H9 (cell line): ENCODE measurements at regions not wholly inside any gene's neighbourhood (a gene's known extent, or its start where the extent isn't known, plus 50 kb on each side); places are given as distances from the start of the nearest gene placed in this dataset.

ENCODE experiments used
- DNase-seq: peaks from one replicate; pipeline ENCODE4 v3.0.0-alpha.2; 2017
- H2AFZ ChIP-seq: one replicate; pipeline ENCODE4 v1.6.1; 2013; ENCODE audit warnings: mild to moderate bottlenecking, low read length, control low read depth, moderate library complexity
- H2AK5ac ChIP-seq: 2 replicates; pipeline ENCODE4 v1.6.1; 2013; ENCODE audit warnings: low read length, control low read depth, mixed read lengths; ENCODE audit not compliant: insufficient read length
- H2BK120ac ChIP-seq: one replicate; pipeline ENCODE4 v1.6.1; 2013; ENCODE audit warnings: low read depth, mild to moderate bottlenecking, low read length, control low read depth, inconsistent platforms; ENCODE audit not compliant: poor library complexity, severe bottlenecking
- H2BK12ac ChIP-seq: 2 replicates; pipeline ENCODE4 v1.6.1; 2013; ENCODE audit warnings: low read length, control low read depth, mixed read lengths, low read depth; ENCODE audit not compliant: insufficient read length
- H2BK15ac ChIP-seq: 2 replicates; pipeline ENCODE4 v1.6.1; 2013; ENCODE audit warnings: low read depth, low read length, control low read depth
- H2BK20ac ChIP-seq: one replicate; pipeline ENCODE4 v1.6.1; 2013; ENCODE audit warnings: low read depth, mild to moderate bottlenecking, low read length, control low read depth, inconsistent platforms; ENCODE audit not compliant: poor library complexity, severe bottlenecking
- H2BK5ac ChIP-seq: 2 replicates; pipeline ENCODE4 v1.6.1; 2013; ENCODE audit warnings: low read length, control low read depth, mixed read lengths; ENCODE audit not compliant: insufficient read length
- H3K14ac ChIP-seq: 2 replicates; pipeline ENCODE4 v1.6.1; 2013; ENCODE audit warnings: low read length, control low read depth; ENCODE audit not compliant: insufficient read depth
- H3K18ac ChIP-seq: 2 replicates; pipeline ENCODE4 v1.6.1; 2013; ENCODE audit warnings: low read depth, mild to moderate bottlenecking, mixed read lengths, low read length, control low read depth; ENCODE audit not compliant: insufficient read length
- H3K23ac ChIP-seq: 2 replicates; pipeline ENCODE4 v1.6.1; 2013; ENCODE audit warnings: low read length, control low read depth, mixed read lengths, low read depth; ENCODE audit not compliant: insufficient read length
- H3K23me2 ChIP-seq: 2 replicates; pipeline ENCODE4 v1.6.1; 2013; ENCODE audit warnings: low read depth, mild to moderate bottlenecking, mixed read lengths, low read length, control low read depth; ENCODE audit not compliant: insufficient read length, poor library complexity, severe bottlenecking
- H3K27ac ChIP-seq: 2 replicates; pipeline ENCODE4 v1.5.1; 2013; ENCODE audit warnings: low read length, control low read depth, mixed read lengths, low read depth; ENCODE audit not compliant: insufficient read length
- H3K27me3 ChIP-seq: 2 replicates; pipeline ENCODE4 v1.6.1; 2013; ENCODE audit warnings: low read length, control low read depth, inconsistent platforms; ENCODE audit not compliant: insufficient read depth
- H3K4ac ChIP-seq: 2 replicates; pipeline ENCODE4 v1.6.1; 2013; ENCODE audit warnings: low read depth, mild to moderate bottlenecking, control low read depth, inconsistent platforms, low read length, moderate library complexity
- H3K4me1 ChIP-seq: 2 replicates; pipeline ENCODE4 v1.6.1; 2013; ENCODE audit warnings: low read length, control low read depth, inconsistent platforms; ENCODE audit not compliant: insufficient read depth
- H3K4me2 ChIP-seq: 2 replicates; pipeline ENCODE4 v1.6.1; 2013; ENCODE audit warnings: low read length, control low read depth, mixed read lengths; ENCODE audit not compliant: insufficient read length, insufficient read depth
- H3K56ac ChIP-seq: 2 replicates; pipeline ENCODE4 v1.6.1; 2013; ENCODE audit warnings: low read depth, mild to moderate bottlenecking, mixed read lengths, low read length, control low read depth; ENCODE audit not compliant: insufficient read length
- H3K79me1 ChIP-seq: 2 replicates; pipeline ENCODE4 v1.6.1; 2013; ENCODE audit warnings: low read depth, mild to moderate bottlenecking, moderate library complexity, low read length, control low read depth, inconsistent platforms; ENCODE audit not compliant: insufficient read depth, poor library complexity, severe bottlenecking
- H3K79me2 ChIP-seq: 2 replicates; pipeline ENCODE4 v1.6.1; 2013; ENCODE audit warnings: low read length, control low read depth, inconsistent platforms; ENCODE audit not compliant: insufficient read depth
- H3K9ac ChIP-seq: 2 replicates; pipeline ENCODE4 v1.6.1; 2013; ENCODE audit warnings: low read length, control low read depth, mixed read lengths; ENCODE audit not compliant: insufficient read length; ENCODE audit errors: extremely low read depth
- H3K9me3 ChIP-seq: one replicate; pipeline ENCODE4 v1.6.1; 2013; ENCODE audit warnings: low read depth, low read length, inconsistent platforms; ENCODE audit not compliant: control insufficient read depth
- H3T11ph ChIP-seq: one replicate; pipeline ENCODE4 v1.6.1; 2013; ENCODE audit warnings: mild to moderate bottlenecking, low read length, control low read depth, inconsistent platforms
- H4K20me1 ChIP-seq: one replicate; pipeline ENCODE4 v1.6.1; 2013; ENCODE audit not compliant: control insufficient read depth, insufficient read length, insufficient read depth
- H4K5ac ChIP-seq: 2 replicates; pipeline ENCODE4 v1.6.1; 2013; ENCODE audit warnings: low read depth, mild to moderate bottlenecking, mixed read lengths, low read length, control low read depth; ENCODE audit not compliant: insufficient read length
- H4K8ac ChIP-seq: replicated peaks from 2 replicates; pipeline ENCODE4 v1.6.1; 2013; ENCODE audit warnings: low read length, control low read depth, mixed read lengths, low read depth; ENCODE audit not compliant: insufficient read length
- H4K91ac ChIP-seq: 2 replicates; pipeline ENCODE4 v1.6.1; 2013; ENCODE audit warnings: low read depth, mild to moderate bottlenecking, moderate library complexity, mixed read lengths, low read length, control low read depth; ENCODE audit not compliant: insufficient read length
- H3K27ac Mint-ChIP-seq, 3 experiments: 2 replicates in 2 of 3; 3 replicates in 1 of 3; pipeline ENCODE4 v1.8.0; 2020 to 2021; ENCODE audit warnings: mixed read lengths in 3 of 3, mild to moderate bottlenecking in 1 of 3, moderate library complexity in 1 of 3
- H3K27me3 Mint-ChIP-seq: 2 replicates; pipeline ENCODE4 v1.8.0; 2021; ENCODE audit warnings: low read depth, mild to moderate bottlenecking, moderate library complexity, mixed read lengths
- H3K36me3 Mint-ChIP-seq, 3 experiments: 2 replicates in 2 of 3; 3 replicates in 1 of 3; pipeline ENCODE4 v1.8.0; 2020 to 2021; ENCODE audit warnings: low read depth in 3 of 3, mixed read lengths in 3 of 3; ENCODE audit not compliant: insufficient read depth in 1 of 3
- H3K4me1 Mint-ChIP-seq, 2 experiments: 2 replicates each; pipeline ENCODE4 v1.8.0; 2020; ENCODE audit warnings: mixed read lengths in 2 of 2
- H3K4me3 Mint-ChIP-seq, 2 experiments: 2 replicates in 1 of 2; 3 replicates in 1 of 2; pipeline ENCODE4 v1.8.0; 2020 to 2021; ENCODE audit warnings: mild to moderate bottlenecking in 2 of 2, mixed read lengths in 2 of 2, moderate library complexity in 1 of 2
- H3K9me3 Mint-ChIP-seq, 2 experiments: 2 replicates in 1 of 2; 3 replicates in 1 of 2; pipeline ENCODE4 v1.8.0; 2020; ENCODE audit warnings: mild to moderate bottlenecking in 2 of 2, mixed read lengths in 2 of 2, moderate library complexity in 1 of 2
- WGBS: extraction: QIAGEN DNeasy Blood & Tissue Kit; methylation state at CpG from one replicate; pipeline ENCODE4 v1.1.7; 2013; ENCODE audit warnings: missing lambda C conversion rate, low lambda C conversion rate, mixed read lengths; ENCODE audit not compliant: insufficient read length; ENCODE audit errors: extremely low coverage; 5-methylcytosine and 5-hydroxymethylcytosine counted together
- TF ChIP-seq, protein P1 (sequence below): fragments of 200-600 bp; sonication (generic); conservative IDR thresholded peaks from 3 replicates; pipeline ENCODE4 v1.8.0; 2021; ENCODE audit warnings: antibody characterized with exemption, mild to moderate bottlenecking

- no peak overlapping the region for H3K18ac ChIP-seq
- peaks cover 0 to 5% of the 10 kb centered on the region in 2 experiments; a peak in 1 of 4 replicates for H3K4me1 Mint-ChIP-seq
These were observed 692.3 kb upstream of the HS3ST1 start for GRCh38 chr4:12120968-12121367.

More at GRCh38 chr4:12120968-12121367, 692.3 kb upstream of the HS3ST1 start:
- no peak for DNase-seq
- Histone ChIP-seq H3K4me2 (no peak overlapping the region), H4K5ac (no peak overlapping the region), H2BK5ac (no peak overlapping the region), H3K9me3 (no peaks in the 10 kb centered on the region), H3K23me2 (no peaks in the 10 kb centered on the region), H3K27me3 (no peaks in the 10 kb centered on the region), H2BK12ac (no peak overlapping the region), H2BK15ac (no peak overlapping the region), H3K79me2 (no peaks in the 10 kb centered on the region), H4K8ac (no peak overlapping the region), H2BK20ac (no peak overlapping the region), H3K4me1 (no peaks in the 10 kb centered on the region), H3K9ac (no peak overlapping the region), H2AK5ac (no peak overlapping the region), H3K23ac (no peak overlapping the region), H3K56ac (no peak overlapping the region), H4K91ac (no peak overlapping the region), H3T11ph (no peak overlapping the region), H4K20me1 (no peaks in the 10 kb centered on the region), H3K79me1 (no peaks in the 10 kb centered on the region), H3K4ac (no peak overlapping the region), H3K27ac (no peak overlapping the region), H2AFZ (no peak overlapping the region), H3K14ac (no peak overlapping the region), H2BK120ac (no peak overlapping the region)
- Mint-ChIP-seq H3K27me3 (no peaks in the 10 kb centered on the region), H3K27ac (no peak overlapping the region), H3K4me3 (no peak overlapping the region), H3K36me3 (peaks cover 0 to 9% (median 1%) of the 10 kb centered on the region in 3 experiments; a peak in 2 of 7 replicates), H3K9me3 (peaks cover 2 to 13% of the 10 kb centered on the region in 2 experiments; a peak in 3 of 5 replicates)
- no CpG with 5 or more reads among the region's 2 CpGs for WGBS
- TF ChIP-seq, protein P1, sequence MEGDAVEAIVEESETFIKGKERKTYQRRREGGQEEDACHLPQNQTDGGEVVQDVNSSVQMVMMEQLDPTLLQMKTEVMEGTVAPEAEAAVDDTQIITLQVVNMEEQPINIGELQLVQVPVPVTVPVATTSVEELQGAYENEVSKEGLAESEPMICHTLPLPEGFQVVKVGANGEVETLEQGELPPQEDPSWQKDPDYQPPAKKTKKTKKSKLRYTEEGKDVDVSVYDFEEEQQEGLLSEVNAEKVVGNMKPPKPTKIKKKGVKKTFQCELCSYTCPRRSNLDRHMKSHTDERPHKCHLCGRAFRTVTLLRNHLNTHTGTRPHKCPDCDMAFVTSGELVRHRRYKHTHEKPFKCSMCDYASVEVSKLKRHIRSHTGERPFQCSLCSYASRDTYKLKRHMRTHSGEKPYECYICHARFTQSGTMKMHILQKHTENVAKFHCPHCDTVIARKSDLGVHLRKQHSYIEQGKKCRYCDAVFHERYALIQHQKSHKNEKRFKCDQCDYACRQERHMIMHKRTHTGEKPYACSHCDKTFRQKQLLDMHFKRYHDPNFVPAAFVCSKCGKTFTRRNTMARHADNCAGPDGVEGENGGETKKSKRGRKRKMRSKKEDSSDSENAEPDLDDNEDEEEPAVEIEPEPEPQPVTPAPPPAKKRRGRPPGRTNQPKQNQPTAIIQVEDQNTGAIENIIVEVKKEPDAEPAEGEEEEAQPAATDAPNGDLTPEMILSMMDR, result no peak
